H1 (cell line): ENCODE measurements at regions not wholly inside any gene's neighbourhood (a gene's known extent, or its start where the extent isn't known, plus 50 kb on each side); places are given as distances from the start of the nearest gene placed in this dataset.

Source experiments
- CHD2 ChIP-seq: IDR thresholded peaks from 2 replicates; pipeline ENCODE4 v1.6.1; 2012; ENCODE audit warnings: low read length, improper control_type of control experiment
- JUND ChIP-seq: IDR thresholded peaks from 2 replicates; pipeline ENCODE4 v1.6.1; 2011; ENCODE audit warnings: mild to moderate bottlenecking, improper control_type of control experiment, low read length
- KDM5A ChIP-seq: fragments of 200-600 bp; IDR thresholded peaks from 2 replicates; pipeline ENCODE4 v1.7.1; 2012; ENCODE audit warnings: mild to moderate bottlenecking, low read length, inconsistent platforms, mixed read lengths
- POLR2A ChIP-seq, 2 experiments: IDR thresholded peaks; 1 replicate in 1 of 2; 2 replicates in 1 of 2; pipeline ENCODE4 v1.6.1; 2011; ENCODE audit warnings: low read depth in 2 of 2, low read length in 2 of 2, mild to moderate bottlenecking in 2 of 2; ENCODE audit errors: control extremely low read depth in 1 of 2
- POLR2AphosphoS5 ChIP-seq: IDR thresholded peaks from 2 replicates; pipeline ENCODE4 v1.6.1; 2011; ENCODE audit warnings: low read depth, low read length
- RAD21 ChIP-seq, 2 experiments: IDR thresholded peaks in 1 of 2; conservative IDR thresholded peaks in 1 of 2; 2 replicates each; pipeline ENCODE4 v1.6.1; 2011; ENCODE audit warnings: low read depth in 2 of 2, low read length in 2 of 2, improper control_type of control experiment in 1 of 2, inconsistent platforms in 1 of 2, mild to moderate bottlenecking in 1 of 2, moderate library complexity in 1 of 2
- SUZ12 ChIP-seq: fragments of 200-600 bp; sonication (generic); IDR thresholded peaks from 2 replicates; pipeline ENCODE4 v1.6.1; 2012; ENCODE audit warnings: mild to moderate bottlenecking, inconsistent platforms, low read length, moderate library complexity, mixed read lengths
- TAF1 ChIP-seq: IDR thresholded peaks from 2 replicates; pipeline ENCODE4 v1.6.1; 2011; ENCODE audit warnings: mild to moderate bottlenecking, low read depth, low read length
- YY1 ChIP-seq: IDR thresholded peaks from 2 replicates; pipeline ENCODE4 v1.6.1; 2011; ENCODE audit warnings: low read depth, mild to moderate bottlenecking, low read length
- TF ChIP-seq, protein P1 (sequence below), 3 experiments: IDR thresholded peaks; 1 replicate in 2 of 3; 2 replicates in 1 of 3; pipeline versions ENCODE4 v1.5.1 to v1.6.1; 2011; ENCODE audit warnings: low read length in 3 of 3, mild to moderate bottlenecking in 3 of 3, inconsistent platforms in 2 of 3, low read depth in 1 of 3, moderate library complexity in 1 of 3; ENCODE audit not compliant: insufficient read depth in 1 of 3; ENCODE audit errors: control extremely low read depth in 1 of 3
- TF ChIP-seq, protein P2 (sequence below): IDR thresholded peaks from 2 replicates; pipeline ENCODE4 v1.6.1; 2011; ENCODE audit warnings: low read depth, mild to moderate bottlenecking, low read length; ENCODE audit not compliant: insufficient read depth
- TF ChIP-seq, protein P3 (sequence below): IDR thresholded peaks from 2 replicates; pipeline ENCODE4 v1.6.1; 2012; ENCODE audit warnings: low read length, inconsistent platforms
- TF ChIP-seq, protein P4 (sequence below): IDR thresholded peaks from 2 replicates; pipeline ENCODE4 v1.6.1; 2012; ENCODE audit warnings: inconsistent platforms

DNA sequence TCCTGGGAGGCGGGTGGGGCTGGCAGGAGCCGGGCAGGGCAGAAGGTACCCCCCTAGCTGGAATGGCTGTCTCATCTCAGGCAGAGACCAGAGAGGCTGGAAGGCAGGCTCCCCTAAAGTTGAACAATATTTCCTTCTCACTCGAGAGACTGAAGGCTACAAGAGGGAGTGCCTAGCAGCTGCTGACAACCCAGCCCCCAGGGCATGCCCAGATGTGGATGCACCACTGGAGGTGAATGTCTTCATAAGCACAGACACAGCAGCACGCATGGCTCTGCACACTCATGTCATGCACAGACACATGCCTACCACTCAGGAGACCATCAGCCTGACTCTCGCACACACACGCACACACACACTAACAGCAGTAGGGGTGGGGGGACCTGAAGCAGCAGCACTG lies 179.0 kb downstream of the CCT6B start:
- TF ChIP-seq, protein P1, sequence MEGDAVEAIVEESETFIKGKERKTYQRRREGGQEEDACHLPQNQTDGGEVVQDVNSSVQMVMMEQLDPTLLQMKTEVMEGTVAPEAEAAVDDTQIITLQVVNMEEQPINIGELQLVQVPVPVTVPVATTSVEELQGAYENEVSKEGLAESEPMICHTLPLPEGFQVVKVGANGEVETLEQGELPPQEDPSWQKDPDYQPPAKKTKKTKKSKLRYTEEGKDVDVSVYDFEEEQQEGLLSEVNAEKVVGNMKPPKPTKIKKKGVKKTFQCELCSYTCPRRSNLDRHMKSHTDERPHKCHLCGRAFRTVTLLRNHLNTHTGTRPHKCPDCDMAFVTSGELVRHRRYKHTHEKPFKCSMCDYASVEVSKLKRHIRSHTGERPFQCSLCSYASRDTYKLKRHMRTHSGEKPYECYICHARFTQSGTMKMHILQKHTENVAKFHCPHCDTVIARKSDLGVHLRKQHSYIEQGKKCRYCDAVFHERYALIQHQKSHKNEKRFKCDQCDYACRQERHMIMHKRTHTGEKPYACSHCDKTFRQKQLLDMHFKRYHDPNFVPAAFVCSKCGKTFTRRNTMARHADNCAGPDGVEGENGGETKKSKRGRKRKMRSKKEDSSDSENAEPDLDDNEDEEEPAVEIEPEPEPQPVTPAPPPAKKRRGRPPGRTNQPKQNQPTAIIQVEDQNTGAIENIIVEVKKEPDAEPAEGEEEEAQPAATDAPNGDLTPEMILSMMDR (IDR thresholded peaks at IDR 0.05; ENCODE audit: control extremely low read depth in 1 of 3, insufficient read depth in 1 of 3, low read depth in 1 of 3, low read length in 3 of 3), result no peak
- TF ChIP-seq, protein P2, sequence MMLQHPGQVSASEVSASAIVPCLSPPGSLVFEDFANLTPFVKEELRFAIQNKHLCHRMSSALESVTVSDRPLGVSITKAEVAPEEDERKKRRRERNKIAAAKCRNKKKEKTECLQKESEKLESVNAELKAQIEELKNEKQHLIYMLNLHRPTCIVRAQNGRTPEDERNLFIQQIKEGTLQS, result no peak
- TF ChIP-seq POLR2A (IDR thresholded peaks at IDR 0.05; ENCODE audit: control extremely low read depth in 1 of 2, low read depth in 2 of 2, low read length in 2 of 2) (no peak), CHD2 (no peak), RAD21 (IDR thresholded peaks at IDR 0.05 in 1 of 2, conservative IDR thresholded peaks at IDR 0.05 in 1 of 2; ENCODE audit: low read depth in 2 of 2, low read length in 2 of 2) (no peak), TAF1 (no peak), KDM5A (no peak), YY1 (no peak), SUZ12 (no peak), POLR2AphosphoS5 (no peak), JUND (no peak)
- TF ChIP-seq, protein P3, sequence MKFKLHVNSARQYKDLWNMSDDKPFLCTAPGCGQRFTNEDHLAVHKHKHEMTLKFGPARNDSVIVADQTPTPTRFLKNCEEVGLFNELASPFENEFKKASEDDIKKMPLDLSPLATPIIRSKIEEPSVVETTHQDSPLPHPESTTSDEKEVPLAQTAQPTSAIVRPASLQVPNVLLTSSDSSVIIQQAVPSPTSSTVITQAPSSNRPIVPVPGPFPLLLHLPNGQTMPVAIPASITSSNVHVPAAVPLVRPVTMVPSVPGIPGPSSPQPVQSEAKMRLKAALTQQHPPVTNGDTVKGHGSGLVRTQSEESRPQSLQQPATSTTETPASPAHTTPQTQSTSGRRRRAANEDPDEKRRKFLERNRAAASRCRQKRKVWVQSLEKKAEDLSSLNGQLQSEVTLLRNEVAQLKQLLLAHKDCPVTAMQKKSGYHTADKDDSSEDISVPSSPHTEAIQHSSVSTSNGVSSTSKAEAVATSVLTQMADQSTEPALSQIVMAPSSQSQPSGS, result no peak
- TF ChIP-seq, protein P4, sequence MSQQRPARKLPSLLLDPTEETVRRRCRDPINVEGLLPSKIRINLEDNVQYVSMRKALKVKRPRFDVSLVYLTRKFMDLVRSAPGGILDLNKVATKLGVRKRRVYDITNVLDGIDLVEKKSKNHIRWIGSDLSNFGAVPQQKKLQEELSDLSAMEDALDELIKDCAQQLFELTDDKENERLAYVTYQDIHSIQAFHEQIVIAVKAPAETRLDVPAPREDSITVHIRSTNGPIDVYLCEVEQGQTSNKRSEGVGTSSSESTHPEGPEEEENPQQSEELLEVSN, result no peak
